LoVo (cell line): ENCODE measurements at regions not wholly inside any gene's neighbourhood (a gene's known extent, or its start where the extent isn't known, plus 50 kb on each side); places are given as distances from the start of the nearest gene placed in this dataset.

Source experiments
- DNase-seq: peaks from one replicate; pipeline ENCODE4 v3.0.0-alpha.2; 2016; ENCODE audit warnings: low spot score

DNA sequence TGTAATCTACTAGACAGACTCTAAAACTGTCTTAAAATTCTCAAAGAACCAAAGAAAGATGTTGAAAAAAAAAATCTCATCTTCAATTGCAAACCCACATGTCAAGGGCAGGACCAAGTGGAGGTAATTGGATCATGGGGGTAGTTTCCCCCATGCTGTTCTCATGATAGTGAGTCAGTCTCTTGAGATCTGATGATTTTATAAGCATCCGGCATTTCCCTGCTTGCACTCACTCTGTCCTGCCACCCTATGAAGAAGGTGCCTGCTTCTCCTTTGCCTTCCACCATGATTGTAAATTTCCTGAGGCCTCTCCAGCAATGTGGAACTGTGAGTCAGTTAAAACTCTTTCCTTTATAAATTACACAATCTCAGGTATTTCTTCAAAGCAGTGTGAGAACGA is 257.0 kb downstream of the HHIPL2 start:
- DNase-seq = no peak

GRCh38 chr1:222288053-222288452 is 259.9 kb downstream of the HHIPL2 start:
- peak; percentile 24 for DNase-seq

DNA sequence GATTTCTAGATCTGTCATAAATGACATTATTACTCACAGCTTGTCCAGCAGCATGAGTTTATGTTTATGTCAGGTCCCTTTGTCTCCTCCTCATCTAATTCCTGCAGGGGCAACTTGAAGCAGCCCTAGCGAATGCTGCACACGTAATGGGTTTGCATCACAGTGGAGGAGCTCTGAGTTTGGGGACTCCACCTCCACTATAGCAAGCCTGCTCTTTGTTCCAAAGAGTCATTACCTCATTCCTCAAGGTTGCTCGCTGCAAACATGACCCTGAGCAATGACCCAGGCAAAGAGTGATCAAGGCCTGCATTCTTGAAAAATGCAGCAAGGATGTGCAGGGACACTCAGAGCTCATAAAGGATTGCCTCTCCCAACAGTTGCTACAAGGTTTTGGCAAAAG is 261.9 kb downstream of the HHIPL2 start:
- no peak for DNase-seq

DNA sequence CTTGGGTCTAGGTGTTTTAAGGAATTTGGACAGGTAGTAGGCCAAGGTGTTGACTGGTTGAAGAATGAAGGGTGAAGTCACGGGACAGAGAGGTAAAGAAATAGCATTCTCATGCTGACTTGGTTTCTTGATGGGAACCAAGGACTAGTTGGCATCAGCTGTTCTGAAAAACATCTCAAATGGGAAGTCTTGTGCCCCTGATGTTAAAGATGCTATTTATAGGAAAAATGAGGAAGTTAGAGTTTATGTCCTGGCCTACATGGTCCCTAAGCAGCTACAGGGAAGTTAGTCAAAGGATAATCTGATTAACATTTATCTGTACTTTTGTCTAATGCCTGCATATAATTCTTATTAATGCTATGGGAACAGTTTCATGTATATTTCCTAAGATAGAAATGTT is 262.4 kb downstream of the HHIPL2 start:
- no peak for DNase-seq

DNA sequence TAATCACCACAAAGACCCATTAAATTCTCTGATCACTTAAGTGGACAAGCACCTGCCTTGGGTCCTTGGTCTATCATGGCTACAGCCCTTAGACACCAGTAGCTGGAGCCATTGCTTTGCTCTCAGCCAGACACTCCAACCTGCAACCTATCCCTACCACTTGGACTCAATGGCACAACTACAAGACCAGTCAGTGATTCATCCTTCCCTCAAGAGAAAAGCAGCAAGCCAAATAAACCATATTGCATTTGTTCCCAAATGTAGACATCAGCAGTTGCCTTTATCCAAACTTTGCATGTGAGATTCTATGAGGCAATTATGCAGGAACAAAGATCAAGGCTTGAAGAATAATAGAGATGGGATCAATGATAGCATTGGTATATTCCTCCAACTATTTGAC is 263.4 kb downstream of the HHIPL2 start:
- DNase-seq = no peak

DNA sequence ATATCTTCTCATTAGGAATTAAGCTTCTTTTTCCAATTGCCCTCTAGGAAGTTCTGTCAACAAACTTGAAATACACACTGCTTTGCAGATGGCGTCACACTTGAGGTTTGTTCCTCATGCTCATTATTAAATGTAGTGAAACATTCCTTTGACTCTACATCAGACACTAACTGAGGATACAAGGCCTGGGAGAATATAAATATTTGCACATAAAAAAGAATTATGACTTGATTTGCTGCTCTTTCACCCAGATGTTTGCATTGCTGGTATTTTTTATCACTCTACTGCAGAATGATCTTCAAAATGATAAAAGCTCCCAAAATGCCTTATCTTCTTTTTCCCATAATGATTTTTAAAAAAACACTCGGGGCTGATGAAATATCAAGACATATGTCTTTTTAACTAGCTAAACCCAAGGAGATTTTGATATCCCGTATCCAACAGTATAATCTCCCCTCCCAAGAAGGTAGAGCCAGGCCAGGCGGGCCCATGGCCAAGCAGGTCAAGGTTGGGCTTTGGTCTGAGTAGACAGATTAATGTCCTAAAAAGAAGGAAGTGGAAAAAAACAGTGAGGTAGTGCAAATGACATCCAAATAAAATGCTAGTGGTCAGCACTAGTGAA is 264.6 kb downstream of the HHIPL2 start:
- DNase-seq = no peak

DNA sequence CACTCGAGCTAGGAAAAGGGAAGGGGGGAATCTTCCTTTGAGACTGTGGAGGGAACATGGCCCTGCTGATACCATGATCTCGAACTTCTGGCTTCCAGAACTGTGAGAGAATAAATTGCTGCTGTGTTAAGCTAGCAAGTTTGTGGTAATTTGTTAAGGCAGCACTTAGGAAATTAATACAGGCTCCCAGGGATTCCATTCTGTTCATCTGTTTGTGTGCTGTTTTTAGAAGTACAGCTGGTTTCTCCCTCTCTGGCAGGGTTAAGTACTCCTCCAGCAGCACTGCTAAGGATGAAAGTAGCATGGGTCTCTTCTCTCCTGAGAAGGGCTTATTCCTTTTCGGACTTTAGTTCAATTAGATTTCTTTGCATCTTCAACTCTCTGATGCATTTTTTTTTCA is 268.3 kb downstream of the HHIPL2 start:
- no peak for DNase-seq

GRCh38 chr1:222278501-222278900 is 269.4 kb downstream of the HHIPL2 start:
- no peak for DNase-seq

DNA sequence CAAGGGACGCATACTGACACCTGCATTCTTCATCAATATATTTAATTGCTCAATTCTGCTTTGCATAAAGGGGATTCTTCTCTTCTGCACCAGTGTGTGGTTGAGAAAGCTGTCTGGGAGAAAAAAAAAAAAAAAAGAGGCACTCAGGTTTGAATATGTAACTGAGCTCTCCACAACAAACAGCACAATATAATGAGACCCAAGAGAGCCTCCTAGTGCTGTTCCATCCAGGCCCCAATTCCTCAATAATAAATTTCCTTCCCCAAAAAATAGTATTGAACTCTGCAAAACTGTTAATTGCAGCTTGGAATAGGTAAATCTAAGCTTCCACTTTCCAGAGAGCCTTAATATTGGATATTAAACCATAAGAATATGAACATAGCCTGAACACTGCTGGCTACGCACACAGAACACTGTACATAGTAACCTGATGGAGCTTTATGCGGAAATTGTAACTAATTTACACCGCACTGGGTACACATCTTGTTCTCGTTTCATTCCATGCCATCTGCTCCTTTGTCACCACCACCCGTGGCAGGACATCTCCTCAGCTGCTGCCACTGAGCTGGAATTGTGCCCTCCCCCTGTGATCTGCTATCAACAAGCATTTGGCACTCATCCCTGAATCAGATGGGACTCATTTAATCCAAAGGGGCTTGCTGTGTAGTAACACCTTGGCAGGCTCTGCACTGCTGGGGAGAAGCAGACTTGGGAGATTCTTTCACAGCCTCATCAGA is 272.0 kb downstream of the HHIPL2 start:
- no peak for DNase-seq

DNA sequence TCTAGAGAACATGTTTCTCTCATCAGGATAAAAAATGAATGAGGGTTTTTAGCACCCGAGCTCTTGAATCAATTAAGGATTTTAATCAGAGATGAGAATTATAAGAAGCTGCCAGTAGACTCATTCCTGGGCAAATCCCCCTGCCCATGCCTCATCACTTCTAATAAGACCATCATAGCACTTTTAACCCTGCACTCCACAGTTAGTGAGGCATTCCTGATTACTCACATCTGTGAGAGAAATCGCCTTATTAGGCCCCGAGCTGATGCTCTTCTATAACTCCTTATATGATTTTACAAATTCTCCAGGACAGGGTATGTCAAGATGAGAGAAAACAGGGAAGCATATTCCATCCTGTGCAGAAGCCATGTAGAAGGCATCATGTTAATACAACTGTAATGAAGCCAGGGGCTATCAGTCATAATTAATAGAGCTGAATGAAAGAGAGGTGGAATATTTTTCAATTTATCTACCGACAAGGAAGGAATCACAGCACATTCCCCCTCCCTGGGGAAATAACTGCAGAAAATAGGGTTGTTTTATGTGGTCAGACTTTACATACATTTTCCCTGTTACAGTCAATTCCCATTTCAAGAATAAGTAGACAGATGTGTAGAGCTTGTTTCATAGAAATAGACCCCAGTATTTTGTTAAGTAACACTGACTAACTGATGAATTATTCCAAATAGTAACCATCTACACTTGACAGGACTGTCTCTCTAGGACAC is 272.7 kb downstream of the HHIPL2 start:
- DNase-seq = no peak

GRCh38 chr1:222266223-222267196 is 281.4 kb downstream of the HHIPL2 start:
- no peak for DNase-seq

DNA sequence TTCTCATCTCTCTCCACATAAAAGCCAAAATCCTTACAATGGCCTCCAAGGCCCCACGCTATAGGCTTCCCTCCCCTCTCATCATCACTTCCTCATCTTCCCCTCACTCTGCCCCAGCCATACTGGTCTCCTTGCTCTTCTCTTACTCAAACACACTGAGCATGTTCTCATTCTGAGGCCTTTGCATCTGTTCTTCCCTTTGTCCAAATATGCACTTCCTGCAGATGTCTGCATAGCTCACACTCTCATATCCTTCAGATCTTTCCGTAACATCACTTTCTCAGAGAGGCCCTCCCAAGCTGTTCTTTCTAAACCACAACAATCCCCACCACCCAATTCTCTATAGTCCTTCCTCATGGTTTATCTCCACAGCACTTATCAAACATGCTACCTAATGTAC is 284.1 kb downstream of the HHIPL2 start:
- no peak for DNase-seq

- DNase-seq = no peak
Measured at GRCh38 chr1:222257027-222257426, 290.9 kb downstream of the HHIPL2 start.

DNA sequence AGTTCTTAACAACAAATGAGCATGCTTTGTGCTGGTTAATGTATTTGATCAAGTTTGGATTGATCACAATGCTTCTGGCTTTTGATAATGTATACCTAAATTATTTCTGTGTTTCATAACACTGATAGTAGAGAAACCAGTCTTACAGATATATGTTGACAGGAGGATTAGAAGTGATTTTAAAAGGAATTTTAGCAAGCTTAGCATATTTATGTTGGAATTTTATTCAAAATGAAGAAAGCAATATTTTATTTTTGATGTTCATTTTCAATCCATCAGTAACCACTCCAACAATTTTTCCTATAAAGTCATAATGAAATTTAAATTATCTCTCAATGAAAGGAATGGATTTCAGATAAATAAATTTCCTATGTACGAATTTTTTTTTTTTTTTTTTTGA is 291.8 kb downstream of the HHIPL2 start:
- no peak for DNase-seq

GRCh38 chr1:222252788-222253187 is 295.1 kb downstream of the HHIPL2 start:
- DNase-seq = no peak

GRCh38 chr1:222251847-222252246 is 296.1 kb downstream of the HHIPL2 start:
- no peak for DNase-seq

GRCh38 chr1:222250376-222250775 is 297.5 kb downstream of the HHIPL2 start:
- no peak for DNase-seq

DNA sequence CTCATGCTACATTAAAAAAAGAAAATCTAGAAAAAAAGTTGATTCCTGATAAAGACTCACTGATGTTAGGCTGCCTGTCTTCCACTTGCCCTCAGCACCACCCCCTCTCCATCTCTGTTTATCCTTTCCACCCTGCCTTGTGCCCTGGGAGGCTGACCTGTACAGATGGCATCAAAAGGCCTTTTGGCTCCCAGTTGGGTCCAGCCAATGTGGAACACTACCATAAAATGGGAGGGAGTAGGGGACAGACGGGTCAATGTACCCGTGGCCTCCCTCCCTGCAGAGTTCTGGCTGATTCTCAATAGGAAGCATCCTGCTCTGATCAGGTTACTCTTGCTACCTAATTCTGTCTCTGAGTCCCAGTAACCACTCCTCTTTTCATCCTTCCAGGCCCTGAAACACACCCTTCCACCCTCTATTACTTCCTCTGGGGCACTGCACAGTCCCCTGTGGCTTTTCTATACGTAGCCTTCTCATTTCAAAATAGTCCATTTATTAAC is 300.0 kb downstream of the HHIPL2 start:
- no peak for DNase-seq

GRCh38 chr1:222247081-222247480 is 300.8 kb downstream of the HHIPL2 start:
- no peak for DNase-seq

DNA sequence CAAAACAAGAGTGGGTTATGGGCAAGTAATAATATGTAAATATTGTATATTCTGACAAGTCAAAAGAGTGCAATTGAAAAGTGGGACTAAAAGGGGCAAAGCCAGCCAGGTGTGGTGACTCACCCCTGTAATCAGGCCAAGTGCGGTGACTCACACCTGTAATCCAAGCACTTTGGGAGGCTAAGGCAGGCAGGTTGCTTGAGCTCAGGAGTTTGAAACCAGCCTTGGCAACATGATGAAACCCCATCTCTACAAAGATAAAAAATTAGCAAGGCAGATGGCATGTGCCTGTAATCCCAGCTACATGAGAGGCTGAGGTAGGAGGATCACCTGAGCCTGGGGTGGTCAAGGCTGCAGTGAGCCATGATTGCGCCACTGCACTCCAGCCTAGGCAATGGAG is 304.0 kb downstream of the HHIPL2 start:
- peak; percentile 48 for DNase-seq

DNA sequence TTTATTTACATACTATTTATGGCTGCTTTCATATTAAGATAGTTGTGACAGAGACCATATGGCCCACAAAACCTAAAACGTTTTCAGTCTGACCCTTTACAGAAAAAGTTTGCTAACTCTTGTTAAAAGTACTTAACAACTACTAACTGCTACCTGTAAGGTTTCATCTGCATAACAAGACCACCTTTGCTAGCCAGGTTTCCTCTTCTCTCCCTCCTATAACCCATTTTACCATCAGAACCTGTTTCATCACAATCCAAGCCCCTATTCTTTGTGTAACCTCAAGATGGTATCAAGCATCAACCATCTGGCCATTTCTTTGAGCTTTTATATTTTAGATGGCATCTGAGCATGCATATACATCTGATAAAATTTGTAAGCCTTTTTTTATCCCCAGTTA is 305.4 kb downstream of the HHIPL2 start:
- DNase-seq = no peak

- DNase-seq = no peak
Measured at GRCh38 chr1:222241410-222241809, 306.5 kb downstream of the HHIPL2 start.
